Neural progenitor cell (in vitro differentiated cells): ENCODE measurements at regions not wholly inside any gene's neighbourhood (a gene's known extent, or its start where the extent isn't known, plus 50 kb on each side); places are given as distances from the start of the nearest gene placed in this dataset.

Source experiments
- DNase-seq: peaks from one replicate; pipeline ENCODE4 v3.0.0-alpha.2; 2016; ENCODE audit warnings: low spot score
- H2AFZ ChIP-seq: fragments of 200-600 bp; sonication (generic); replicated peaks from 2 replicates; pipeline ENCODE4 v1.6.1; 2016; ENCODE audit warnings: antibody characterized with exemption
- H3F3A ChIP-seq: fragments of 200-600 bp; sonication (generic); 2 replicates; pipeline ENCODE4 v1.6.1; 2016; ENCODE audit warnings: antibody characterized with exemption, low read depth
- H3K27ac ChIP-seq: fragments of 200-600 bp; sonication (generic); 2 replicates; pipeline ENCODE4 v1.5.1; 2016; ENCODE audit warnings: mild to moderate bottlenecking
- H3K27me3 ChIP-seq: fragments of 200-600 bp; sonication (generic); 2 replicates; pipeline ENCODE4 v1.6.1; 2016; ENCODE audit warnings: mild to moderate bottlenecking, moderate library complexity
- H3K36me3 ChIP-seq: fragments of 200-600 bp; sonication (generic); 2 replicates; pipeline ENCODE4 v1.5.1; 2016
- H3K4me1 ChIP-seq: fragments of 200-600 bp; sonication (generic); 2 replicates; pipeline ENCODE4 v1.6.1; 2016; ENCODE audit warnings: mixed run types
- H3K4me2 ChIP-seq: fragments of 200-600 bp; sonication (generic); 2 replicates; pipeline ENCODE4 v1.6.1; 2016
- H3K4me3 ChIP-seq: fragments of 200-600 bp; sonication (generic); 2 replicates; pipeline ENCODE4 v1.5.1; 2016
- H3K79me2 ChIP-seq: fragments of 200-600 bp; sonication (generic); 2 replicates; pipeline ENCODE4 v1.6.1; 2016; ENCODE audit warnings: low read depth
- H3K9ac ChIP-seq: fragments of 200-600 bp; sonication (generic); 2 replicates; pipeline ENCODE4 v1.6.1; 2016
- H3K9me3 ChIP-seq: fragments of 200-600 bp; sonication (generic); 2 replicates; pipeline ENCODE4 v1.5.1; 2016; ENCODE audit warnings: low read depth
- H4K20me1 ChIP-seq: fragments of 200-600 bp; sonication (generic); 2 replicates; pipeline ENCODE4 v1.6.1; 2016; ENCODE audit warnings: low read depth
- H3K27ac Mint-ChIP-seq: 3 replicates; pipeline ENCODE4 v1.8.0; 2021; ENCODE audit warnings: mixed read lengths
- H3K27me3 Mint-ChIP-seq: 2 replicates; pipeline ENCODE4 v1.8.0; 2022; ENCODE audit warnings: low read depth, mild to moderate bottlenecking, inconsistent platforms, moderate library complexity, mixed read lengths; ENCODE audit not compliant: insufficient read depth
- H3K36me3 Mint-ChIP-seq: 3 replicates; pipeline ENCODE4 v1.8.0; 2021; ENCODE audit warnings: mixed read lengths
- H3K4me1 Mint-ChIP-seq: 3 replicates; pipeline ENCODE4 v1.8.0; 2021; ENCODE audit warnings: mixed read lengths
- H3K4me3 Mint-ChIP-seq: 3 replicates; pipeline ENCODE4 v1.8.0; 2021; ENCODE audit warnings: mild to moderate bottlenecking, moderate library complexity, mixed read lengths
- H3K9me3 Mint-ChIP-seq: 3 replicates; pipeline ENCODE4 v1.8.0; 2020; ENCODE audit warnings: mixed read lengths
- CTCF ChIP-seq: fragments of 200-600 bp; sonication (generic); IDR thresholded peaks from 2 replicates; pipeline ENCODE4 v1.5.1; 2017; ENCODE audit warnings: antibody characterized with exemption, mild to moderate bottlenecking
- EZH2 ChIP-seq: fragments of 200-600 bp; sonication (generic); IDR thresholded peaks from 2 replicates; pipeline ENCODE4 v1.6.1; 2017; ENCODE audit warnings: antibody characterized with exemption, mild to moderate bottlenecking, moderate library complexity
- EZH2phosphoT487 ChIP-seq: fragments of 200-600 bp; sonication (generic); IDR thresholded peaks from 2 replicates; pipeline ENCODE4 v1.6.1; 2017; ENCODE audit warnings: antibody characterized with exemption

DNA sequence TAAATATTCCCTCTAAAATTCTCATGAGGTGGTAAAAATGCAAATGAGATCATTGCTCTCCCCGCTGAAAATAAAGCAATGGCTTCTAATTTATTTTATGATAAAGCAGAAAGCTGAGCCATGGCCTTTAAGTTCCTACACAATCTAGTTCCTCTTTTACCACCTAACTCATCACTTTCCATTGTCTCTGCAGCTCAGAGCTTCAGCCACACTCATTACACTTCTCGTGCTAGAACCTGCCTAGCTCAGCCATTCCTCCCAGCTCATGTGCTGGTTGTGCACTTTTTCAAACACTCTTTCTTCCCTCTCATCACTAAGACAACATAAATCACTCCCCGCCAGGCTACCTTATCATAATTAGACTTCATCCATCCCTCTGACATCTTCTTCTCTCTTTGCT lies 1112.1 kb upstream of the PRKX start:
- no peaks in the 10 kb centered on the region for H4K20me1 ChIP-seq
- no peaks in the 10 kb centered on the region for H3K4me1 ChIP-seq
- DNase-seq = no peak
- H3K9ac ChIP-seq = no peak overlapping the region
- H3K36me3 ChIP-seq = no peaks in the 10 kb centered on the region
- Mint-ChIP-seq H3K27ac (no peak overlapping the region), H3K27me3 (no peaks in the 10 kb centered on the region), H3K4me1 (no peaks in the 10 kb centered on the region), H3K4me3 (no peak overlapping the region), H3K36me3 (no peaks in the 10 kb centered on the region), H3K9me3 (peaks cover 2% of the 10 kb centered on the region)
- H2AFZ ChIP-seq = no peak overlapping the region
- no peaks in the 10 kb centered on the region for H3F3A ChIP-seq
- no peak overlapping the region for H3K4me3 ChIP-seq
- no peak overlapping the region for H3K4me2 ChIP-seq
- H3K27me3 ChIP-seq = no peaks in the 10 kb centered on the region
- TF ChIP-seq EZH2phosphoT487 = no peak
- no peak for TF ChIP-seq CTCF
- no peak for TF ChIP-seq EZH2
- no peaks in the 10 kb centered on the region for H3K79me2 ChIP-seq
- H3K27ac ChIP-seq = no peak overlapping the region
- no peaks in the 10 kb centered on the region for H3K9me3 ChIP-seq

DNA sequence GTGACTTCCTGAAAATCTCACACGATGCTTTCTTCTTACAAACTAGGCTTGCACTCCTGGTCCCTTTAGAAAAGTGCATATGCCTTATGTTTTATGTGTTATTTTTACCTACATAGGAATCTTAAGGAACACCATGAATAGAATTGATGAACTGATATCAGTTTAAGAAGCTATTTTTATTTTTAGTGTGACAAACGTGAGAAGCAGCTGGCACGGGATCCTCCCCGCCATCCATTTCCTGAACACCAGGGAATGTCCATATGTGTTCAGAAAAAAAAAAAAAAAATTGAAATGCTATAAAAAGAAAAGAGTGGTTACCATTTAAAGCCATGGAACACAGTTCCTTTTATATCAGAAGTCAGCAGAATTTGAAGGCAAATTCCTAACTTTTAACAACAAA lies 1096.1 kb upstream of the PRKX start:
- Mint-ChIP-seq H3K27me3 (peaks cover 4% of the 10 kb centered on the region), H3K36me3 (no peaks in the 10 kb centered on the region), H3K9me3 (peaks cover 10% of the 10 kb centered on the region), H3K27ac (no peak overlapping the region), H3K4me1 (no peaks in the 10 kb centered on the region), H3K4me3 (no peak overlapping the region)
- H3F3A ChIP-seq = no peaks in the 10 kb centered on the region
- H3K79me2 ChIP-seq = no peaks in the 10 kb centered on the region
- no peak overlapping the region for H3K4me3 ChIP-seq
- H3K4me1 ChIP-seq = no peaks in the 10 kb centered on the region
- no peaks in the 10 kb centered on the region for H3K27me3 ChIP-seq
- no peak for DNase-seq
- no peak for TF ChIP-seq EZH2phosphoT487
- TF ChIP-seq CTCF = no peak
- no peak for TF ChIP-seq EZH2
- H3K36me3 ChIP-seq = no peaks in the 10 kb centered on the region
- no peak overlapping the region for H3K9ac ChIP-seq
- no peak overlapping the region for H3K27ac ChIP-seq
- no peaks in the 10 kb centered on the region for H4K20me1 ChIP-seq
- H3K4me2 ChIP-seq = no peak overlapping the region
- no peak overlapping the region for H2AFZ ChIP-seq
- no peaks in the 10 kb centered on the region for H3K9me3 ChIP-seq

DNA sequence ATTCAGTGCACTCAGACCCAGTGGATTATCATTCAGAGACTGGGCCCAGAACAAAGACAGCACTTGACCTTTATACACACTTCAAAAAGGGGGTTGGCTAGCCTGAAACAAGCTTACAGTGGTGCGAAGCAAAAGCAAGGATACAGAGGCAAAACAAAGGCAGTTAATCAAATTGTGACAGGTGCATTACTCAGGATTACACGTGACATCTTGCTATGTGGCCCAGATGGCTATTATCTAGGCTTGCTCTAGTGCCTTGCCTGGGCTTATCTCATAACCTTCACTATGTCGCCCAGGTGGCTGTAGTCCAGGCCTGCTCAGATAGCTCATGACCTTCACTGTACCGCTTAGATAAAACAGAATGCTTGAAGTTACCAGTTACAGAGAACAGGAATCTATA lies 1092.1 kb upstream of the PRKX start:
- peaks cover 10% of the 10 kb centered on the region for H3K9me3 Mint-ChIP-seq
- H3K36me3 ChIP-seq = no peaks in the 10 kb centered on the region
- no peak overlapping the region for H3K4me3 ChIP-seq
- no peaks in the 10 kb centered on the region for H3K36me3 Mint-ChIP-seq
- no peak overlapping the region for H3K27ac ChIP-seq
- H3K79me2 ChIP-seq = no peaks in the 10 kb centered on the region
- no peak overlapping the region for H3K4me2 ChIP-seq
- H3K4me1 Mint-ChIP-seq = no peaks in the 10 kb centered on the region
- no peaks in the 10 kb centered on the region for H4K20me1 ChIP-seq
- no peak overlapping the region for H3K9ac ChIP-seq
- peaks cover 4% of the 10 kb centered on the region for H3K27me3 Mint-ChIP-seq
- H2AFZ ChIP-seq = no peak overlapping the region
- no peaks in the 10 kb centered on the region for H3K4me1 ChIP-seq
- no peak overlapping the region for H3K4me3 Mint-ChIP-seq
- H3K27ac Mint-ChIP-seq = no peak overlapping the region
- no peaks in the 10 kb centered on the region for H3F3A ChIP-seq
- TF ChIP-seq CTCF (no peak), EZH2 (no peak), EZH2phosphoT487 (no peak)
- no peaks in the 10 kb centered on the region for H3K9me3 ChIP-seq
- no peak for DNase-seq
- H3K27me3 ChIP-seq = no peaks in the 10 kb centered on the region

- H3K4me3 Mint-ChIP-seq = no peak overlapping the region
- Histone ChIP-seq H3K4me1 (no peaks in the 10 kb centered on the region), H3K27me3 (no peaks in the 10 kb centered on the region), H2AFZ (no peak overlapping the region), H3K27ac (no peak overlapping the region), H3K9me3 (no peaks in the 10 kb centered on the region), H3K9ac (no peak overlapping the region), H3F3A (no peaks in the 10 kb centered on the region), H3K4me3 (no peak overlapping the region), H3K79me2 (no peaks in the 10 kb centered on the region), H3K4me2 (no peak overlapping the region), H4K20me1 (no peaks in the 10 kb centered on the region), H3K36me3 (no peaks in the 10 kb centered on the region)
- TF ChIP-seq CTCF (no peak), EZH2 (no peak), EZH2phosphoT487 (no peak)
- peaks cover 2% of the 10 kb centered on the region for H3K9me3 Mint-ChIP-seq
- no peak overlapping the region for H3K27ac Mint-ChIP-seq
- H3K36me3 Mint-ChIP-seq = no peaks in the 10 kb centered on the region
- no peaks in the 10 kb centered on the region for H3K4me1 Mint-ChIP-seq
- DNase-seq = no peak
- peaks cover 2% of the 10 kb centered on the region for H3K27me3 Mint-ChIP-seq
Measured at GRCh38 chrX:4800756-4801155, 1087.3 kb upstream of the PRKX start.
